Hematopoietic multipotent progenitor cell (in vitro differentiated cells): ENCODE measurements at regions not wholly inside any gene's neighbourhood (a gene's known extent, or its start where the extent isn't known, plus 50 kb on each side); places are given as distances from the start of the nearest gene placed in this dataset.
"Not testable (repeated sequence)": the region's sequence is repeated elsewhere in the genome, so short reads cannot be mapped to it uniquely, and the experiment has no call there.

Experiments
- DNase-seq, 3 donors: peaks; one replicate each; pipeline ENCODE4 v3.0.0-alpha.2; 2011 to 2015; ENCODE audit warnings: low read depth in 2 of 3, low spot score in 2 of 3

- no peak for DNase-seq
Observed at GRCh38 chr4:162849937-162850336, 316.8 kb downstream of the NAF1 start.

GRCh38 chr4:162847945-162848549, 318.6 kb downstream of the NAF1 start:
- no peak for DNase-seq

GRCh38 chr4:162841753-162842152, 324.9 kb downstream of the NAF1 start:
- no peak for DNase-seq

GRCh38 chr4:162839814-162840213, 326.9 kb downstream of the NAF1 start:
- DNase-seq = no peak

GRCh38 chr4:162838671-162839070, 328.0 kb downstream of the NAF1 start:
- DNase-seq = no peak

- DNase-seq = no peak
Observed at GRCh38 chr4:162837679-162838078, 329.0 kb downstream of the NAF1 start.

- DNase-seq = no peak
Observed at GRCh38 chr4:162837241-162837640, 329.4 kb downstream of the NAF1 start.

- DNase-seq = no peak
Observed at GRCh38 chr4:162836773-162837172, 329.9 kb downstream of the NAF1 start.

- not testable (repeated sequence) for DNase-seq
Observed at GRCh38 chr4:162836258-162836657, 330.4 kb downstream of the NAF1 start.

GRCh38 chr4:162830899-162831298, 335.8 kb downstream of the NAF1 start:
- DNase-seq = no peak

- DNase-seq = not testable (repeated sequence)
Observed at GRCh38 chr4:162817374-162817773, 349.3 kb downstream of the NAF1 start.

- no peak for DNase-seq
Observed at GRCh38 chr4:162804351-162804924, 362.3 kb downstream of the NAF1 start.

- no peak for DNase-seq
Observed at GRCh38 chr4:162803378-162803777, 363.3 kb downstream of the NAF1 start.

- DNase-seq = no peak
Observed at GRCh38 chr4:162797108-162797507, 369.6 kb downstream of the NAF1 start.

- DNase-seq = no peak
Observed at GRCh38 chr4:162793571-162793970, 373.1 kb downstream of the NAF1 start.

- no peak for DNase-seq
Observed at GRCh38 chr4:162793004-162793403, 373.7 kb downstream of the NAF1 start.

GRCh38 chr4:162791226-162791625, 375.5 kb downstream of the NAF1 start:
- no peak for DNase-seq

- no peak for DNase-seq
Observed at GRCh38 chr4:162787120-162787519, 379.6 kb downstream of the NAF1 start.

- no peak for DNase-seq
Observed at GRCh38 chr4:162782778-162783525, 383.7 kb downstream of the NAF1 start.

GRCh38 chr4:162782096-162782777, 384.5 kb downstream of the NAF1 start:
- DNase-seq = no peak

GRCh38 chr4:162770761-162771490, 395.8 kb downstream of the NAF1 start:
- DNase-seq = no peak
